ENCODE measurements at regions not wholly inside any gene's neighbourhood (a gene's known extent, or its start where the extent isn't known, plus 50 kb on each side); places are given as distances from the start of the nearest gene placed in this dataset.

- TF ChIP-seq CTCF (IDR thresholded peaks at IDR 0.05) (no peak), EZH2 (IDR thresholded peaks at IDR 0.05; ENCODE audit: borderline replicate concordance, insufficient read depth, low read depth, low read length, poor library complexity, severe bottlenecking) (no peak)
Observed at GRCh38 chr7:115799430-115799829, 231.1 kb downstream of the TFEC start.
